HepG2 (cell line): ENCODE measurements at regions not wholly inside any gene's neighbourhood (a gene's known extent, or its start where the extent isn't known, plus 50 kb on each side); places are given as distances from the start of the nearest gene placed in this dataset.

Experiments used
- AGO1 ChIP-seq: fragments of 200-400 bp; formaldehyde crosslinking; IDR thresholded peaks from 2 replicates; pipeline ENCODE4 v1.6.1; 2017; ENCODE audit warnings: mild to moderate bottlenecking, low read depth, low read length, moderate library complexity; ENCODE audit not compliant: poor library complexity, severe bottlenecking
- EHMT2 ChIP-seq: fragments of 200-600 bp; sonication (generic); IDR thresholded peaks from 2 replicates; pipeline ENCODE4 v1.7.0; 2017; ENCODE audit warnings: antibody characterized with exemption, low read depth, low read length, borderline replicate concordance
- FOXK2 ChIP-seq: fragments of 450-650 bp; IDR thresholded peaks from 2 replicates; pipeline ENCODE4 v1.6.1; 2016
- HBP1 ChIP-seq: IDR thresholded peaks from 2 replicates; pipeline ENCODE4 v1.6.1; 2016; ENCODE audit warnings: low read depth, control low read depth
- HHEX ChIP-seq: IDR thresholded peaks from 2 replicates; pipeline ENCODE4 v1.6.1; 2016; ENCODE audit warnings: control low read depth
- NFE2 ChIP-seq: sonication (generic); formaldehyde crosslinking; IDR thresholded peaks from 2 replicates; pipeline ENCODE4 v1.4.0; 2020; ENCODE audit warnings: missing genetic modification reagents
- PHF8 ChIP-seq: sonication (generic); formaldehyde crosslinking; IDR thresholded peaks from 2 replicates; pipeline ENCODE4 v1.5.0; 2020; ENCODE audit warnings: missing genetic modification reagents
- ZNF143 ChIP-seq: sonication (generic); formaldehyde crosslinking; IDR thresholded peaks from 2 replicates; pipeline ENCODE4 v1.4.0; 2020; ENCODE audit warnings: missing genetic modification reagents
- TF ChIP-seq, protein P1 (sequence below): sonication (generic); formaldehyde crosslinking; IDR thresholded peaks from 2 replicates; pipeline ENCODE4 v1.4.0; 2020; ENCODE audit warnings: missing genetic modification reagents, mild to moderate bottlenecking, borderline replicate concordance
- TF ChIP-seq, protein P2 (sequence below): sonication (generic); formaldehyde crosslinking; conservative IDR thresholded peaks from 2 replicates; pipeline ENCODE4 v1.4.0; 2020; ENCODE audit warnings: mild to moderate bottlenecking, missing genetic modification reagents, moderate library complexity

DNA sequence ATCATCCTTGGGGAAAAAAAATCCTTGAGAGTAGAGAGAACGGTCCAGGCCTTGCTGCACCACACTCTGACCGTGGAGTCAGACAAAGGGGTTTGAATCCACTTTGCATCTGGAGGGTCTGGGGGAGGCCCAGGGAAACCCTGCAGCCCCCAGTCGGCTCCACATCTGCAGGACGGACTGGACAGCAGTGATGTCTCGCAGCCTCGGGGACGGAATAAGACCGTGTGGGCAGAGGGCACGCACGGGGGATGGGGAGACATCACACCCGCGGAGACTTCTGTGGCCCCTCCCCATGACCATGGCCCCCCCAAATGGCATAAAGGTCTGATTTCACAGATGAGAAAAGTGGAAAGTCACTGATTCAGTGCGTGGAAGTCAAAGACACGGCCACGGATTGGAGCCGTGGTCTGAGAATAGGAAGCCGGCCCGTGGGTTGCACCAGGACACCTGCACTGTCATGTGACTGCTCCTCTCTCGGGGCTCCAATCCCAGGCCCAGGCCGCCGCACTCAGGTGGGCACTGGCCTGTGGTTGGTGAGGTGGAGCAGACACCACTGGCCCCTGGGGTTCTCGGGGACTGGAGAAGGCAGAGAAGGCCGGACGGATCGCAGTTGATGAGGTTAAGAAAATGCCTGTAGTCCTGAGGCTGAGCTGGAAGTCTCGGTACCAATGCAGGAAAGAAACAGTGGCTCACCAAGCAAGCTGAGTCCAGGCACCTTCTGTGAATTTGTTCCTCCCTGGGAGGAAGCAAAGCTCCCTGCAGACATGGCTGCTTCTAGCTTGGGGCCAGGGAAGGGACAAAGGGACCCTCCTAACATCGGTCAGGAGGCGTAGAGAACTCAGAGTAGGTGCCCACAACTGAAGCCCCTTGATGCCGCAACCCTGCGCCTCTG lies 61.8 kb downstream of the RTP5 start (continued):
- TF ChIP-seq ZNF143 (no peak), FOXK2 (no peak), AGO1 (no peak), HBP1 (no peak), HHEX (no peak), EHMT2 (no peak), NFE2 (CRISPR knock-in tag) (no peak), PHF8 (CRISPR knock-in tag) (no peak)
- TF ChIP-seq, protein P1, sequence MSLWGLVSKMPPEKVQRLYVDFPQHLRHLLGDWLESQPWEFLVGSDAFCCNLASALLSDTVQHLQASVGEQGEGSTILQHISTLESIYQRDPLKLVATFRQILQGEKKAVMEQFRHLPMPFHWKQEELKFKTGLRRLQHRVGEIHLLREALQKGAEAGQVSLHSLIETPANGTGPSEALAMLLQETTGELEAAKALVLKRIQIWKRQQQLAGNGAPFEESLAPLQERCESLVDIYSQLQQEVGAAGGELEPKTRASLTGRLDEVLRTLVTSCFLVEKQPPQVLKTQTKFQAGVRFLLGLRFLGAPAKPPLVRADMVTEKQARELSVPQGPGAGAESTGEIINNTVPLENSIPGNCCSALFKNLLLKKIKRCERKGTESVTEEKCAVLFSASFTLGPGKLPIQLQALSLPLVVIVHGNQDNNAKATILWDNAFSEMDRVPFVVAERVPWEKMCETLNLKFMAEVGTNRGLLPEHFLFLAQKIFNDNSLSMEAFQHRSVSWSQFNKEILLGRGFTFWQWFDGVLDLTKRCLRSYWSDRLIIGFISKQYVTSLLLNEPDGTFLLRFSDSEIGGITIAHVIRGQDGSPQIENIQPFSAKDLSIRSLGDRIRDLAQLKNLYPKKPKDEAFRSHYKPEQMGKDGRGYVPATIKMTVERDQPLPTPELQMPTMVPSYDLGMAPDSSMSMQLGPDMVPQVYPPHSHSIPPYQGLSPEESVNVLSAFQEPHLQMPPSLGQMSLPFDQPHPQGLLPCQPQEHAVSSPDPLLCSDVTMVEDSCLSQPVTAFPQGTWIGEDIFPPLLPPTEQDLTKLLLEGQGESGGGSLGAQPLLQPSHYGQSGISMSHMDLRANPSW (CRISPR knock-in tag), result no peak
- TF ChIP-seq, protein P2, sequence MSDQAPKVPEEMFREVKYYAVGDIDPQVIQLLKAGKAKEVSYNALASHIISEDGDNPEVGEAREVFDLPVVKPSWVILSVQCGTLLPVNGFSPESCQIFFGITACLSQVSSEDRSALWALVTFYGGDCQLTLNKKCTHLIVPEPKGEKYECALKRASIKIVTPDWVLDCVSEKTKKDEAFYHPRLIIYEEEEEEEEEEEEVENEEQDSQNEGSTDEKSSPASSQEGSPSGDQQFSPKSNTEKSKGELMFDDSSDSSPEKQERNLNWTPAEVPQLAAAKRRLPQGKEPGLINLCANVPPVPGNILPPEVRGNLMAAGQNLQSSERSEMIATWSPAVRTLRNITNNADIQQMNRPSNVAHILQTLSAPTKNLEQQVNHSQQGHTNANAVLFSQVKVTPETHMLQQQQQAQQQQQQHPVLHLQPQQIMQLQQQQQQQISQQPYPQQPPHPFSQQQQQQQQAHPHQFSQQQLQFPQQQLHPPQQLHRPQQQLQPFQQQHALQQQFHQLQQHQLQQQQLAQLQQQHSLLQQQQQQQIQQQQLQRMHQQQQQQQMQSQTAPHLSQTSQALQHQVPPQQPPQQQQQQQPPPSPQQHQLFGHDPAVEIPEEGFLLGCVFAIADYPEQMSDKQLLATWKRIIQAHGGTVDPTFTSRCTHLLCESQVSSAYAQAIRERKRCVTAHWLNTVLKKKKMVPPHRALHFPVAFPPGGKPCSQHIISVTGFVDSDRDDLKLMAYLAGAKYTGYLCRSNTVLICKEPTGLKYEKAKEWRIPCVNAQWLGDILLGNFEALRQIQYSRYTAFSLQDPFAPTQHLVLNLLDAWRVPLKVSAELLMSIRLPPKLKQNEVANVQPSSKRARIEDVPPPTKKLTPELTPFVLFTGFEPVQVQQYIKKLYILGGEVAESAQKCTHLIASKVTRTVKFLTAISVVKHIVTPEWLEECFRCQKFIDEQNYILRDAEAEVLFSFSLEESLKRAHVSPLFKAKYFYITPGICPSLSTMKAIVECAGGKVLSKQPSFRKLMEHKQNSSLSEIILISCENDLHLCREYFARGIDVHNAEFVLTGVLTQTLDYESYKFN (CRISPR knock-in tag), result no peak
